Fibroblast of gingiva (primary cell): ENCODE measurements at regions not wholly inside any gene's neighbourhood (a gene's known extent, or its start where the extent isn't known, plus 50 kb on each side); places are given as distances from the start of the nearest gene placed in this dataset.

ENCODE experiments used
- DNase-seq: peaks from one replicate; pipeline ENCODE4 v3.0.0-alpha.2; 2011; ENCODE audit warnings: low read depth

DNA sequence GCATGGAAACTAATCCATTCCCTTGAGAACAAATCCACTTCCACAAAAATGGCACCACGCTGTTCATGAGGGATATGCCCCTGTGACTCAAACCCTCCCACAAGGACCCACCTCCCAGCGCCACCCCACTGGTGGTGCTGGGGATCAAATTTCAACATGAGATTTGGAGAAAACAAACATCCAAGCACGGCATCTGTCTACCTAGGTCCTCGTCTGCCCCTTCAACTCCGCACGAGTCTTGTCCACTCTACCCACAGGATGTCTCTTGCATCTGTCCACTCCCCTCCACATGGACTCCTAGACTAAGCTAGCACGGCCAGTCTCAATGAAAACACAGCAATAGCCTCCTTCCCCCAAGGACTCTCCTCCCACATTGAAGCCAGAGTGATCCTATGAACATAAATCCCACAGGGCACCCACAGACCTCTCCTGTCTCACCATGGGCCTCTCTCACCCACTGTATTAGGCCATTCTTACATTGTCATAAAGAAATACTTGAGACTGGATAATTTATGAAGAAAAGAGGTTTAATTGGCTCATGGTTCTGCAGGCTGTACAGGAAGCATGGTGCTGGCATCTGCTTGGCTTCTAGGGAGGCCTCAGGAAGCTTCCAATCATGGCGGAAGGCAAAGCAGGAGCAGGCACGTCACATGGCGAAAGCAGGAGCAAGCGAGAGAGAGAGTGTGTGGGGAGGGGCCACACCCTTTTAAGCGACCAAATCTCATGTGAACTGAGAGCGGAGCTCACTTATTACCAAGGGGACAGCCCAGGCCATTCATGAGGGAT lies 101.4 kb downstream of the TOMM20 start:
- no peak for DNase-seq

DNA sequence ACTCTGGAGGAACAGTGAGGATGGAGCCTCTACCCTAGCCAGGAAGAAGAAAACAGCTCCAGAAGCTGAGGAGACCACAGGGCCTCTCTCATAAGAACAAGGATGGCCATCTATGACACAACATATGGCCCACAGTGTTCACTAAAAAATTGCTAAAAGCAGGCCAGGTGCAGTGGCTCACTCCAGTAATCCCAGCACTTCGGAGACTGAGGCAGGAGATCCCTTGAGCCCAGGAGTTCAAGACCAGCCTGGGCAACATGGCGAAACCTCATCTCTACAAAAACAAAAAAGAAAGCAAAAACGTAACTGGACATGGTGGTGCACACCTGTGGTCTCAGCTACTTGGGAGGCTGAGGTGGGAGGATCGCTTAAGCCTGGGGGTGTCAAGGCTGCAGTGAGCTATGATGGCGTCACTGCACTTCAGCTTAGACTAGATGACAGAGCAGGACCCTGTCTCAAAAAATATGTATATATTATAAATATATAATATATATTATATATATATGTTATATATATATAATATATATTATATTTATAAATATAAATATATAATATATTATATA lies 103.1 kb downstream of the TOMM20 start:
- no peak for DNase-seq

DNA sequence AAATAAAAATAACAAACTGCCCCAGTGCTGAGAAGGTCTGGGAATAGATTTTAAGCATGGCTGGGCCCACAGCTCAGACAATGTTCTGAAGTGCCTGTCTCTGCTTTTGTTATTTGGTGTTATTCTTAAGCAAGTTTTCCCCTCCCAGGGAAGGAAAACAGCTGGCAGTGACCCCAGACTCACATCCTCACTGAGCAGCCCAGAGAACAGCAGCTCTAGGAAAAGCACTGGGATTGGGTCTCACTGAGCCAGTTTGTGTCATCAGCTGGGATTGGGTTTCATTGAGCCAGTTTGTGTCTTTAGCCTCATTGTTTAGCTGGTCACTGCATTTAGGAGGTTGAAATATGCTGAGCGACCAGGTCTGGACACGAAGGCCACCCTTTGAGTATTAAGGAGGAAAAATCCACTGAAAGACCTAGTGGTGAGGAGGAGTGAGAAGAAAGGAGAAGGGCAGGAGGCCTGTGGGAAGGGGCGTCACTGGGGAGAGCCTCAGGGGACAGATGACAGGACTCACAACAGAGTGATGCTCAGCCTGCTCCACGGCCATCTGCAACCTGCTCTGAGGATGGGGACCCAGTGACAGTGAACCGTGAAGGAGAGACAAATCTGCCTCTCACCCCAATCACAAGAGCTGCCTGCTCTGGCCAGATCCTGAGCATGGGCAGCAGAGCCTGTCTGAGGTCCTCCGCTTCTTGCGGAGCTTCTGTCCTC lies 103.8 kb downstream of the TOMM20 start:
- no peak for DNase-seq

DNA sequence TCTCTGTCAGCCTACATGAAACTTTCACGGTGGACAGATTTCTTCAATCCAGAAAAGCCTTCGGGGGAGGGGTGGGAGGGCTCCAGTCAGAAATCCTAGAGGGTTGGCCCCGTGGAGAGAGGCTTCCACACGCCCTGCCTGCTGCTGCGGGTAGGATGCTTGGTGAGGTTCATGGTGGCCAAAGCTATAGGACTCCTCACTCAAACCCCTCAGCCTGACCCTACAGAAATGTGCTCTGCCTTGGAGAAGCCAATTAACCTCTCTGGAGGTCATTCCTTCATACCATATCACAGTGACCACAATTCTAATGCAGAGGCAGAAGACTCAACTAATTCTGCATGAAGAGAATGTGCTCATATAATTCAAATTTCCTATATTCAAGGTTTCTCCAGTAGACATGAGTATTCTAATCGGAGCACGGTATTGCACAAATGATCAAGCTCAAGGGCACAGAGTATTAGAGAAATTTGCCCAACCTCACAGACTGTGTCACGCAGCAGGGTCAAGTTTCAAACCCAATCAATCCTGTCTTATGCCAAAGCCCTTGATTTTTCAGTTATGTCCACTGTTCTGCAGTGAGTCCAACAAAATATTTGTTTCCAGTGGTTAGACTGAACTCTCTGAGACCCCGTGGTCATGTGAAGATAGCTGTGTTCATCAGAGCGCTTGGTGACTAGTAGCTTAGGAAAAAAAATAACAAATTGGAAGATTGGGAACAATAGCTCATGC lies 104.8 kb downstream of the TOMM20 start:
- no peak for DNase-seq

DNA sequence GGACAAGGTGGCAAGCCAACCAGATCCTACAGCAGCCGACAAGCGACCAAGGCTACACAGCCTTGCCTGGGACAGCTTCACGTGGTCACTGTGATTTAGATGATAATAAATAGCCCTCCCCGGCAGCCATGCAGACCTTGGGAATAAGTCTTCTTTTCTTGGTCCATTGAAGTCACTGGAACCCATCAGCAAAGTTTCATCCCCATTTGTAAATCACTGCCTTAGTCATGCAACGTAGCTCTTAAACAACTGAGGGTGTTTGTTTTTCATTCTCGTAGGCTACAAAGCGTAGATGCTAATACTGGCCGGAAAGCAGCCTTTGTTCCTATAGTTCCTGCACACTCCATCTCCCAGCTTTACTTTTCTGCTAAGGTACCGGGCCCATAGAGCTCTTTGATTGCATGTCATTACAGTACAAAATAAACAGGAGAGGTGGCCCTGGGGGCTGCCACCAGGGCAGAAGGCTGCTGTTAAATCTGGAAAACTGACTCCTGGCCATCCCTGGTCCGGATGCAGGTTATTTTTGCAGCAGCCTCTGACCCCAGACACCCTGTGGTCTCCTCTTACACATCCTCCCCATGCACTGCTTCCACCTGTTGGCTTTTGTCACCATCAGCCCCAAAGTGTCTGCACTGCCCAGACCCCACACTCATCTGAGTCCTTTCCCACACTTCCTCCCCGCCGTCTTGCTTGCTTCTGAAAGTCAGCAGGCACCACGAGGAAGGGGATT lies 105.5 kb downstream of the TOMM20 start:
- no peak for DNase-seq

DNA sequence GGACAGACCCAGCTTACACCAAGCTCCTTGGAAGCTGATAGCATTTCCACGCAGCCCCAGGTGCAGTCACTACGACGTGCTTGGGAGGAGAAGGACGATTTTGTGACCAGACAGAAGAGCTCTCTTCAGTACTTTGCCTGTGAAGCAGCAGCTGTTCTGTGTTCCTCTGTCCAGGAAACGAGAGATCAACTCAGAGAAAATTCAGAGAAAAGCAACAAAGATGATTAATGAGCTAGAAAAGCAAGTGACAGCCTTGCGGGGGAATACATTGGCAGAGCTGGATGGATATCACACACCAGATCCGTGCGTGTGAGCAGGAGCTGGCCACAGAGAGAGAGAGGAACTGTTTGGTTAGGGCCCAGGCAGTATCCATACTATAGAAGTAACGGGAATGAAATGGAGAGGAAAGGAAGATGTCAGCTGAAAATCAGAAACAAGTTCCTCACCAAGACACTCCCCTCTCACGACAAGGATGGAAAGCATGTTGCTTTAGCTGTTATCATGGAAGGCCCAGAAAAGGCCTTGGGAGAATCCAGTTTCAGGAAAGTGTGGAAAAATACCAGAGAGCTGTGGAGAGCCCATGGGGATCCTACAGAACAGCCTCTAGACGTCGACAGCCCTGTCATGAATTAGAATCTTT lies 106.2 kb downstream of the TOMM20 start:
- DNase-seq: no peak

DNA sequence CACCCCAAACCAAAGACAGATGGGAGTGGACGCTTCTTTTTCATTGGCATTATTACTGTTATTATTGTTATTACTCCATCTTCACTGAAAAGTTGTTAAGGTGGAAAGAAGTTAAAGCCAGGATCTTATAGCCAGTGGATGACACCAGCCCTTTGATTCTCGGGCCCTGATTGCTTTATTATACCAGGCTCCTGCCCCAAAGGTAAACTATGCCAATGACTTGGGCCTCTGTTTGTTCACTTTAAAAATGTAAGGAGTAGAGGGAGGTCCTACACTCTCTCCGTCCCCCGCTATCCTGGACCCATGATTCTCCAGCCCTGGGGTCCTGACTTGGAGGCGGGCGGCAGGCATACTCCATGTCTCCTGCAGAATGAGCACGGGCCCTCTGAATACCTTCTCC lies 106.8 kb downstream of the TOMM20 start:
- DNase-seq: no peak

DNA sequence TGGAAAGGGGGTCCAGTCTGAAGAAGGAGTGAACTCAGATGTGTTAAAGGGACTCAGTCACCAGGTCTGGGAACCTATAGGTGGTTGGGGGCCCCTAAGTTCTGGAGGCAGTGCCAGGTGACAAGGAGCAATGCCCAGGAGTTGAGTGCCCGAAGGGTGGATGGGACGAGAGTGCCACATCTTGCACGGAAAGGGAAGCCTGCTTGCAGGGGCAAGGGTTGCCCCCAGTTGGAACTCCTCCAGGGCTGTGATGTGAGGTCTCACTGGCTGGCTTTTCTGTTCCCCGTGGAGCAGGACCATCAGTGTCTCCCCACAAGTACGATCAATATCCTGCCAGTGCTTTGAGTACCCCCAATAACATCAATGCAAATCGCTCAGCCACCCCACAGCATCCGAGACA lies 107.3 kb downstream of the TOMM20 start:
- no peak for DNase-seq

DNA sequence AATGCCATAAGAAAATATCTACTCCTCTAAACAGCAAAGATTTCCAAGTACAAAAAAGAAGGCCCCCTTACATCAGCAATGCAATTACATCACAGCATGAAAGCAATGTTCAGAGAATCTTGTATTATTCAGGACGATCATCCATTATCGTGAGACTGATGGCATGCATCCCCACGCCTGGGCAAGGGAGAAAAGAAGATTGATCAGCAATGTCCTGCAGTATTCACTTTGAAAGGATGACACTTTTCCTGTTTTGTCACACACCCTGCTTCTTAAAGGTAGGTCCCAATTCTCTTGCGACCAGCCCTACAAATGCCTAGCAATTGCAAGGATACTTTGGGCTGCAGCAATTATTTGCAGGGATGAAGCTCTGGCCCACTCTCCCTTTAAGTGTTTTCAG lies 108.7 kb downstream of the TOMM20 start:
- DNase-seq: no peak

DNA sequence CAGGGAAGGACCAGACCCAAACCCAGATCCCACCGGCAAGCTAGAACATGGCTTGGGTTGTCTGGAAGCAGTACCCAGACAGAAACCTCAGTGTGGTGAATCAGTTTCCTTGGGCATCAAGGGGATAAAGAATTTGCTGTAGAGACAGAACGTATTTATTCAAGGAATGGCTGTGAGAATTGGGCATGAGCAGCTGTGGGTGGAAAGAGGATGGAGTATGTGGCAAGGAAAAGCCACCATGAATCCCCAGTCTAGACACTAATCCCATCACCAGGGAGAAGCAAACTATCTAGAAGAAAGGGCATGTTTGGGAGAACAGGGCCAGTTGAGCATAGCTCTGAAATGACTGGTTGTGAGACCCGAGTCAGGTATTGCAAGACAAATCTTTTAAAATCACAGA lies 109.2 kb downstream of the TOMM20 start:
- no peak for DNase-seq

DNA sequence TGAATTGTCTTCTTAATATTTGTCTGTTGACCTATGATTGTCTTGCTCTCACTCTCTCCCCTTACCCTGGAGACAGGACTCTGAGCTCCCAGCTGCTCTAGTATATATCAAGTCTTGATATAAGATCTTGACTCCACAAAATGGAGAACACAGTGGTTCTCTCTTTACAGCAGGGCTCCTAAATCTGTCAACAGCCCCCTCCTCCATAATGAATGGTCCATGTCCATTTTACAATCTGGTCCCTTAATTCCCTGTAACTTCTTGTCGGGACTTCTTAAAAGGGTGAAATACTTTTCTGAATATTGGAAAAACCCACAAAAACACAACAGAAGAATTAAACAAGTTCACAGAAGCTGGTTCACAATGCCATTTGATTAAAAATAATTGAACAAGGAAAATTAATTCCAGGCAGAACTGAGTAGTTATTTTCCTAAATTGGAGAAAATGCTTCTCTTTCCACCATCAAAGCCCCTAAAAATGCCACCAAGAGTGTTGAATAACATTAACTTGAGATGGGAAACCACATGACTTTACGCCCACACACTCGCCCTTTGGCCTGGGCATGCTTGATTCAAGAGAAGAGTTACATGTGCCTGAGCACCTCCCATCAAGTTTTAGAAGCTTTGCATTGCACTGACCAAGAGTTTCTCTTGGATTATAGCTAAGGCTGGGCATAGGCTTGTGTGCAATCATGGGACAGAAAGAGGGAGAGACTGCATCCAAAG lies 109.8 kb downstream of the TOMM20 start:
- DNase-seq: no peak

DNA sequence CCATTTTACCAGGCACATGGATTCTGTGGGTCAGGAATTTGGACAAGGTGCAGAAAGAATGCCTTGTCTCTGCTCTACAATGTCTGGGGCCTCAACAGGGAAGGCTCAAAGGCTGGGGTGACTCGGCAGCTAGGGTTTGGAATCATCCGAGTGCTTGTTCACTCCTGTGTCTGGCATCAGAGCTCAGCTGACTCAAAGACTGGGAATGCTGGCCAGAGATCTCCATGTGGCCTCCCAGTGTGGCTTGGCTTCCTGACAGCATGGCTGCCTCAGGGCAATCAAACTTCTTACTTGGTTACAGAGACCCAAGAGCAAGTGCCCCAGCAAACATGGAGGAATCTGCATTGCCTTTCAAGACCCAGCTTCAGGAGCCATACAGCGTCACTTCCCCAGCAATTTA lies 110.5 kb downstream of the TOMM20 start:
- DNase-seq: peak; percentile 95

DNA sequence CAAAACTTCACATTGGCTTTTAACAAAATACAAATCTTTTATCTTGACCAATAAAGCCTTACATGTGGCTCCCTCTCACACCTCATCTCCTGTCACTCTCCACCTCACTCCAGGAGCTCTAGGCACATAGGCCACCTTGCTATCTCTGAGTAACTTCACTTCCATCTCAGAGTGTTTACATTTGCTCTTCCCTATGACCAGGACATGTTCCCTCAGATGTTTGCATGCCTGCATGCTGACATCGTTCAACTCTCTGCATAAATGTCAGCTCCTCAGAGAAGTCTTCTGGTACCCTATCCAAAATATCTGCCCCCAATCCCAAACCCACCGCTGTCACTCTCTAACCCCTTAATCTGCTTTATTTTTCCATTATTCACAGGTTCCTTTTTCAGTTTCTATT lies 110.9 kb downstream of the TOMM20 start:
- DNase-seq: no peak

DNA sequence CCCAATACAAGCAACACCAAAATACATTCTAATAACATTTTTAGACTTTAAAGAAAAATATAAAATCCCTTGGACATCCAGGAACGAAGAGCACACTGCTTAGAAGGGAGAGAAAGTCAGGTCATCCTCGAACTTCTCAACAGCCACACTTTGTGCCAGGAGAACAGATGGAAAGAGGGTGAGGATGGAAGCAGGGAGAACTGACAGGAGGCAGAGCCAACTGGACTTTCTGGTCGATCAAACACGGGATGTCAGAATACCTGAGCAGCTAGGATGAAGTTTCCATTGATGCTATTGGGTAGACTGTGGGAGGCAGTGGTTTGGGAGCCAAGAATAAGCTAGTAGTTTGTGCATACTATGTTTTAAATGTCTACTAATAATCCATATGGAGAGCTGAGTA lies 111.4 kb downstream of the TOMM20 start:
- DNase-seq: no peak

DNA sequence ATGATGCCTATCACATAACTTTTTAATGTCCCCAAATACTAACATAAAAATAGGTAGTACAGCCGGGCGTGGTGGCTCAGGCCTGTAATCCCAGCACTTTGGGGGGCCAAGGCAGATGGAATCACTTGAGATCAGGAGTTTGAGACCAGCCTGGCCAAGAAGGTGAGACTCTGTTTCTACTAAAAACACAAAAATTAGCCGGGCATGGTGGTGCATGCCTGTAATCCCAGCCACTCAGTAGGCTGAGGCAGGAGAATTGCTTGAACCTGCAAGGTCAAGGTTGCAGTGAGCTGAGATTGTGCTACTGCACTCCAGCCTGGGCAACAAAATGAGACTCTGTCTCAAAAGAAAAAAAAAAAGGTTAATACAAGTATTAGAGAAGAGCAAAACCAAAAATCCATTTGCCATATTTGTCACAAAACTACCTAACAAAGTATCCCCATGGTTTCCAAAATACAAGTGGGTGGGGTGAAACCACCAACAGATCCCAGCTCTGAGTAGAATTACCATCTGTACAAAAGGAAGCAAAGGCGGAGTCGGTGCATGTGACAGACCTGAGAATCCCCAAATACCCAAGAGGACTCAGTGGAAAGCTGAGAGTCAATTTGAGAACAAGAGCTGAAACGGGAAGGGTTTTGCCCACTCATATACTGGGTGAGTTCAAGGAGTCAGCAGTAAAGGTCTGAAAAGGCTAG lies 113.2 kb downstream of the TOMM20 start:
- DNase-seq: no peak

DNA sequence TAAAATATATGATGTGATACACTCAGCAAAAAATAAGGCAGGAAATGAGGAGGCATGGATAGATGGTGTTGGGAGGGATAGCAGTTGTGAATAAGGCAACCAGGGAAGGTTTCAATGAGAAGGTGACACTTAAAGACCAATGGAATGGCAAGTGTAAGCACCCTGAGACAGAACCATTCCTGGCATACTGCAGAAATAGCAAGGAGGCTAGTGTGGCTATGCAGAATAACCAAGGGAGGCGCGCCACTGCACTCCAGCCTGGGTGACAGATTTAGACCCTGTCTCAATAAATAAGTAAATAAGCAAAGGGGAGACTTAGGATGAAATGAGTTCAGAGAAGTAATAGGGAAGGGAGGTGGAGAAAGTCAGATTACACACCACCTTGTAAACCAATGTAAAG lies 113.9 kb downstream of the TOMM20 start:
- no peak for DNase-seq

DNA sequence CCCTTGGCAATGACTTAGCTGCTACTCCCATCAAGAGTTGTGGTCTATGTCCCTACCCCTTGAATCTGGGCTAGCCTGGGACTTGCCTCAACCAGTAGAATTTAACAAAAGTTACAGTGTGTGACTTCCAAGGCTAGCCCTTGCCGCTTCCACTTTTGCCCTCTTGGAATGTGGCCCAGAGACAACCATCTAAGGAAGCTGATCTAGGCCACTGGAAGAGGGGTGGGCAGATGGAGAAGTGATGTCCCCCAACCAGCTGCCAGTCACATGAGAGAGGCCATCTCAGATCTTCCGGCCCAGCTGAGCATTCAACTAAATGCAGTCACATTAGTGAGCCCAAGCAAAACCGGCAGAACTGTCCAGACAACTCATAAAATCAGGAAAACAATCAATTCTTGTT lies 115.1 kb downstream of the TOMM20 start:
- DNase-seq: no peak

DNA sequence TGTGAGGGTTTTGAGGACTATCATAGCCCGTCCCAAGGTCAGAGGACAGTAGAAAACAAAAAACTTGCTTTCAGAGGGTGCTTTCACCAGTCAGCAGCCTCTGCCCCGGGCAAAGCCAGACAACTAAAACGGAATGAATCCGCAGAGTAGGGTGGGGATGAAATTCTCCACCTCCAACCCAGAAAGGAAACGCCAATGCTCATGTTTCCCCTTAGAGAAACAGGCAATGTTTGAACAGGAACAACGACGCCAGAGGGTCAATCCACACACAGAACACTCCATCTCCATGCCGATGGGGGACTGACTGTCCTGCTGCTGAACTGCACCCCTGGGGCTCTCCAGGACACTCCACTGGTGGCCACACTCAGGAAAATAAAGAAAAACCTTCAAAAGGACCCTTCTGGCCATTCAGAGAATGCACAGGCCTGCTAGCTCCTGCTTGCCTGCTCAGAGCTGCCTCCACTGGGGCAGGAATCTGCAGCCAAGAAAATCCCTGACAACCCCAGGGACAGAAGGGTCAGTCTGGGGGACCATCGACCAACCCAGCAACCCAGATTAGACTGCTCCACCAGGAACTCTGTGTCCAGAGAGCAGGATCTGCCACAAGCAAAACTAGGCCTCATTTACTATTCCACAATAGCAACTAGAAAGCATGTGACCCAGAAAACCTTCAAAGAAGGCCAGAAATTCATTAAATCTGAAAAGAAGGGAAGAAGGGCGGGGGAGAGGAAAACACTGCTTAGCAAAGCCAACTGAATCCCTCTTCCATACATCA lies 116.0 kb downstream of the TOMM20 start:
- peak; percentile 26 for DNase-seq
